K562 (cell line): ENCODE measurements at regions not wholly inside any gene's neighbourhood (a gene's known extent, or its start where the extent isn't known, plus 50 kb on each side); places are given as distances from the start of the nearest gene placed in this dataset.

Experiments
- ATAC-seq: fragments of 200-7000 bp; cut with Tn5 transposase; 3 replicates; pipeline ENCODE4 v1.9.1; 2020; ENCODE audit warnings: moderate library complexity
- BruUV-seq: library from RNA; stranded (reverse); fragments of 400-500 nt; replicated peaks from 2 replicates; lab custom pipeline; 2021; lab: Mats Ljungman, UMichigan
- CTCF ChIA-PET: fragments of 300-600 bp; formaldehyde crosslinking; extraction: SDS; loops from one replicate; lab custom pipeline; 2021; ENCODE audit warnings: low intra/inter-chr PET ratio; lab: Yijun Ruan, JAX
- POLR2A ChIA-PET: fragments of 300-600, 350-650 bp; sonication (Branson Sonifier 250); formaldehyde crosslinking; extraction: SDS; loops from one replicate; lab custom pipeline; 2021; ENCODE audit warnings: antibody characterized with exemption, inconsistent platforms; lab: Yijun Ruan, JAX
- DNase-seq, 4 experiments: peaks; one replicate each; pipeline versions ENCODE4 v3.0.0 to v3.0.0-alpha.2; 2011 to 2018; ENCODE audit warnings: low spot score in 3 of 4, mixed read lengths in 3 of 4; ENCODE audit errors: extremely low read depth in 1 of 4
- FAIRE-seq: peaks from 2 replicates; lab custom pipeline; 2011; peaks lifted over from hg19 to GRCh38; lab: Jason Lieb, UNC
- H2AFZ ChIP-seq: 2 replicates; pipeline ENCODE4 v1.6.0; 2011; ENCODE audit warnings: low read depth, low read length, control low read depth, inconsistent platforms
- H3K27ac ChIP-seq: fragments of 200-600 bp; 3 replicates; pipeline ENCODE4 v1.8.0; 2011; ENCODE audit warnings: low read depth, mild to moderate bottlenecking, control low read depth, inconsistent platforms, low read length, moderate library complexity, mixed read lengths; ENCODE audit errors: extremely low read depth
- H3K27me3 ChIP-seq, 2 experiments: fragments of 300-600 bp in 1 of 2; 2 replicates in 1 of 2; 3 replicates in 1 of 2; pipeline versions ENCODE4 v1.6.0 to v1.8.0; 2011; ENCODE audit warnings: inconsistent platforms in 2 of 2, low read length in 2 of 2, mild to moderate bottlenecking in 1 of 2, mixed read lengths in 1 of 2, moderate library complexity in 1 of 2; ENCODE audit not compliant: control insufficient read depth in 2 of 2, insufficient read depth in 2 of 2
- H3K36me3 ChIP-seq: fragments of 300-600 bp; 3 replicates; pipeline ENCODE4 v1.8.0; 2011; ENCODE audit warnings: mild to moderate bottlenecking, low read length, inconsistent platforms; ENCODE audit not compliant: control insufficient read depth, insufficient read depth
- H3K4me1 ChIP-seq, 2 experiments: fragments of 200-600 bp in 1 of 2; replicated peaks in 1 of 2; 2 replicates in 1 of 2; 3 replicates in 1 of 2; pipeline versions ENCODE4 v1.5.1 to v1.8.0; 2011; ENCODE audit warnings: inconsistent platforms in 2 of 2, low read length in 2 of 2, mild to moderate bottlenecking in 1 of 2, mixed read lengths in 1 of 2, moderate library complexity in 1 of 2; ENCODE audit not compliant: control insufficient read depth in 2 of 2, insufficient read depth in 2 of 2
- H3K4me2 ChIP-seq: 2 replicates; pipeline ENCODE4 v1.6.1; 2011; ENCODE audit warnings: low read length, control low read depth, inconsistent platforms, mixed read lengths; ENCODE audit not compliant: insufficient read depth
- H3K4me3 ChIP-seq: fragments of 200-600 bp; sonication (generic), shearing (Covaris generic); 2 replicates; pipeline ENCODE4 v1.5.1; 2016; ENCODE audit warnings: control low read depth, inconsistent platforms
- H3K79me2 ChIP-seq: fragments of 200-600 bp; 3 replicates; pipeline ENCODE4 v1.8.0; 2011; ENCODE audit warnings: low read length, inconsistent platforms; ENCODE audit not compliant: control insufficient read depth, insufficient read depth
- H3K9ac ChIP-seq, 2 experiments: 2 replicates each; pipeline versions ENCODE4 v1.6.0 to v1.6.1; 2011; ENCODE audit warnings: low read depth in 2 of 2, low read length in 2 of 2, control low read depth in 1 of 2, inconsistent platforms in 1 of 2, mild to moderate bottlenecking in 1 of 2, mixed read lengths in 1 of 2; ENCODE audit not compliant: insufficient read depth in 1 of 2
- H3K9me1 ChIP-seq: one replicate; pipeline ENCODE4 v1.6.0; 2011; ENCODE audit warnings: inconsistent platforms, mild to moderate bottlenecking, low read length, moderate library complexity; ENCODE audit not compliant: control insufficient read depth, insufficient read depth
- H3K9me3 ChIP-seq: replicated peaks from 2 replicates; pipeline ENCODE4 v1.5.1; 2011; ENCODE audit warnings: low read depth, low read length, inconsistent platforms; ENCODE audit not compliant: control insufficient read depth, insufficient read depth
- H4K20me1 ChIP-seq: replicated peaks from 2 replicates; pipeline ENCODE4 v1.6.1; 2011; ENCODE audit warnings: low read length, inconsistent platforms, mixed read lengths; ENCODE audit not compliant: control insufficient read depth, insufficient read depth
- CREB1 ChIP-seq, 2 experiments: sonication (generic) in 1 of 2; formaldehyde crosslinking in 1 of 2; IDR thresholded peaks; 2 replicates each; pipeline versions ENCODE4 v1.6.1 to v1.8.0; 2012 to 2022; ENCODE audit warnings: inconsistent platforms in 1 of 2, mild to moderate bottlenecking in 1 of 2, missing genetic modification reagents in 1 of 2, moderate library complexity in 1 of 2
- CREB5 ChIP-seq: fragments of 250-450 bp; sonication (Bioruptor Pico); IDR thresholded peaks from 2 replicates; pipeline ENCODE4 v1.5.0; 2020; ENCODE audit warnings: mild to moderate bottlenecking
- POLR2H ChIP-seq: IDR thresholded peaks from 2 replicates; pipeline ENCODE4 v1.6.1; 2016; ENCODE audit warnings: missing genetic modification characterization, low read depth, mild to moderate bottlenecking, control low read depth, missing compliant biosample characterization, moderate library complexity
- TAL1 ChIP-seq: fragments of 450-650 bp; IDR thresholded peaks from 2 replicates; pipeline ENCODE4 v1.6.1; 2016; ENCODE audit warnings: mild to moderate bottlenecking
- TOE1 ChIP-seq, 2 experiments: fragments of 450-650 bp in 1 of 2; sonication (generic) in 1 of 2; formaldehyde crosslinking in 1 of 2; IDR thresholded peaks; 2 replicates each; pipeline versions ENCODE4 v1.7.1 to v1.8.0; 2016 to 2022; ENCODE audit warnings: borderline replicate concordance in 2 of 2, mild to moderate bottlenecking in 2 of 2, antibody characterized with exemption in 1 of 2, inconsistent platforms in 1 of 2, low read depth in 1 of 2, missing genetic modification reagents in 1 of 2, moderate library complexity in 1 of 2
- ZNF436 ChIP-seq: fragments of 250-450, 450-650 bp; sonication (Bioruptor Pico); formaldehyde crosslinking; IDR thresholded peaks from 2 replicates; pipeline ENCODE4 v1.7.0; 2020; ENCODE audit warnings: mild to moderate bottlenecking
- WGBS: fragments of 100-300 bp; shearing (Covaris generic); methylation state at CpG from one replicate; pipeline ENCODE4 v1.1.6; 2016; ENCODE audit warnings: low coverage, mixed read lengths; ENCODE audit not compliant: insufficient coverage; ENCODE audit errors: missing lambda C conversion rate; 5-methylcytosine and 5-hydroxymethylcytosine counted together
- in situ Hi-C: fragments of 300-500 bp; cut with MboI; formaldehyde crosslinking; loops from 4 replicates; pipeline ENCODE4 v1.15.0; 2018; ENCODE audit warnings: inconsistent platforms, mixed read lengths
- intact Hi-C: fragments of 100-400 bp; cut with micrococcal nuclease; formaldehyde crosslinking; loops from 2 replicates; pipeline ENCODE4 v1.14.2; 2022

DNA sequence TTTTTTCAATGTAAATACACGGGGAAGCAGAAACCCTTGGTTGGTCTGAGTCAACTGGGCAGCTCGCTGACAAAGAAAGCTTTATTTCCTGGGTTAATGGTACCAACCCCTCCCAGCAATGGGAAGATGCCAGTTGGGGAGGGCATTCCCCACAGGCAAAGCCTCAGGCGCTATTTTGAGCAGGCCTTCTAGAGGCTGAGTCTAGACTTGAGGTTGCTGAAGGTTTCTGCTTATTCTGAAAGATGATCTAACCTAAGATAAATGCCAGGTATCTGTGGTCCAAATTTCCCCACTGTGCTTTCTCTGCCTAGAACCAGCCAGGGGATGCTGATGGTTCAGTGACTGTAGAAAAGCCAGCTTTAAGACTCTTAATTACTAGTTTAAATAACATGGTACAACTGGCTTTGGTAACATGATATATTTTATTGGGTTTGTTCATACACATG, 172.5 kb upstream of the JARID2 start:
- Histone ChIP-seq H3K4me1 (peaks cover 14 to 15% of the 10 kb centered on the region in 2 experiments; a peak in 4 of 5 replicates), H3K9me1 (no peaks in the 10 kb centered on the region), H3K79me2 (no peaks in the 10 kb centered on the region), H3K4me2 (no peak overlapping the region), H3K9me3 (no peaks in the 10 kb centered on the region), H3K36me3 (peaks cover 27% of the 10 kb centered on the region), H3K9ac (no peak overlapping the region), H2AFZ (no peak overlapping the region), H3K27me3 (no peaks in the 10 kb centered on the region), H3K4me3 (no peak overlapping the region), H3K27ac (no peak overlapping the region), H4K20me1 (no peaks in the 10 kb centered on the region)
- TF ChIP-seq POLR2H (tag) = no peak
- no peak for TF ChIP-seq CREB5 (CRISPR knock-in tag)
- no peak for TF ChIP-seq TAL1
- no peak for TF ChIP-seq CREB1 (IDR thresholded peaks at IDR 0.05)
- TF ChIP-seq CREB1 (CRISPR knock-in tag; IDR thresholded peaks at IDR 0.05) = no peak
- no peak for TF ChIP-seq ZNF436 (CRISPR knock-in tag)
- no peak for TF ChIP-seq TOE1 (IDR thresholded peaks at IDR 0.05; ENCODE audit: borderline replicate concordance)
- TF ChIP-seq TOE1 (CRISPR knock-in tag; IDR thresholded peaks at IDR 0.05; ENCODE audit: borderline replicate concordance, low read depth) = no peak
- in situ Hi-C loops = no loop called here
- ChIA-PET POLR2A (interaction anchor here (1.1 to 2.6 kb wide), 3 partner anchors 8 to 36 kb away, joined by 3 to 10 read pairs (median 4); no protein-coding TSS in a partner anchor), CTCF (no interaction called here)
- WGBS = 73% methylated on average over 3 of the region's 3 CpGs
- no TSS peak for BruUV-seq
- no peak for ATAC-seq
- intact Hi-C loops = no loop called here
- FAIRE-seq = no peak
- no peak for DNase-seq
